ENCODE measurements at regions not wholly inside any gene's neighbourhood (a gene's known extent, or its start where the extent isn't known, plus 50 kb on each side); places are given as distances from the start of the nearest gene placed in this dataset.

DNA sequence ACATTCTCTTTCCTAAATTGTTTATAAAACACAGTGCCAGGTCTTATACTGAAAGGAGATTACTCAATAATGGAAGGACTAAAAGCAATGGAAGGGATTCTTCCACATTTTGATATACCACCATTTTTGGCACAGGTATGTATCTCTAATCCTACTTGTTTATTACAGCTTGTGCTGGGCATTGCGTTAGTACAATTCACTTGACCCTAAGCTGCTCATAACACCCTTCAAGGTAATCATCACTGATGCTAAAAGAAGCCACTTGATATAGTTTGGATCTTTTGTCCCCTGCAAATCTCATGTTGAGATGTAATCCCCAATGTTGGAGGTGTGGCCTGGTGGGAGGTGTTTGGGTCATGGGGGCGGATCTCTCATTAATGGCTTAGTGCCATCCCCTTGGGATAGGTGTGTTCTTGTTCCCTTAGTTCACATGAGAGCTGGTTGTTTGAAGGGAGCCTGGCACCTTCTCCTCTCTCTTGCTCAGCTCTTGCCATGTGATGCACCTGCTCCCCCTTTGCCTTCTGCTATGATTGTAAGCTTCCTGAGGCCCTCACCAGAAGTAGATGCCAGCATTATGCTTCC is 71.1 kb downstream of the NIBAN1 start:
- TF ChIP-seq ZNF138 (tag by site-specific recombination; IDR thresholded peaks at IDR 0.05; ENCODE audit: borderline replicate concordance), result no peak
- no peak for TF ChIP-seq ZNF302 (tag by site-specific recombination; IDR thresholded peaks at IDR 0.05; ENCODE audit: low read depth)
- no peak for TF ChIP-seq ZNF274 (IDR thresholded peaks at IDR 0.05; ENCODE audit: low read length)
- no peak for TF ChIP-seq ZNF274 (tag by site-specific recombination; IDR thresholded peaks at IDR 0.05; ENCODE audit: borderline replicate concordance)
- TF ChIP-seq ZFP41 (tag by site-specific recombination; IDR thresholded peaks at IDR 0.05; ENCODE audit: borderline replicate concordance), result no peak
- TF ChIP-seq SP2 (tag by site-specific recombination; IDR thresholded peaks at IDR 0.05), result no peak
